GM08714 (cell line): ENCODE measurements at regions not wholly inside any gene's neighbourhood (a gene's known extent, or its start where the extent isn't known, plus 50 kb on each side); places are given as distances from the start of the nearest gene placed in this dataset.

Experiments
- H3K4me3 ChIP-seq: fragments of 200-500 bp; sonication (Bioruptor generic); 2 replicates; pipeline ENCODE4 v1.5.1; 2014; ENCODE audit warnings: mild to moderate bottlenecking, low read length, inconsistent platforms
- ZNF274 ChIP-seq: IDR thresholded peaks from 2 replicates; pipeline ENCODE4 v1.6.1; 2012; ENCODE audit warnings: mild to moderate bottlenecking, low read depth, low read length

DNA sequence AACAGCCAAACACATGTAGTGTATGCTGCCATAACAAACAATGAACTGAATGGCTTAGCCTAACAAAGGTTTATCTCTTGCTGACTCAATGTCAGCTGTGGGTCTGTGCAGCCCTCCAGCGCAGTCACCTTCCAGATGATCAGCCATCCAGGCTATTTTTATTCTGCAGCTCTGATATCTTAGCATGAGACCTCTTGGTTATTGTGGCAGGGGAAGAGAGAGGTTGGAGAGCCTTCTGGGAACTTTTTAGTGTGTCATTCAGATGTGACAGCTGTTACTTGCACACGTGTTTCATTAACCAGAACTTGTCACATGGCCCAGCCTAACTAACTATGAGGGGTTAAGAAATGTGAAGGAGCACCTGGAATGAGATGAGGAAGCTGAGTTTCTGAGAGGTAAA, 202.5 kb downstream of the DHX35 start:
- no peak for TF ChIP-seq ZNF274
- H3K4me3 ChIP-seq = no peak overlapping the region

DNA sequence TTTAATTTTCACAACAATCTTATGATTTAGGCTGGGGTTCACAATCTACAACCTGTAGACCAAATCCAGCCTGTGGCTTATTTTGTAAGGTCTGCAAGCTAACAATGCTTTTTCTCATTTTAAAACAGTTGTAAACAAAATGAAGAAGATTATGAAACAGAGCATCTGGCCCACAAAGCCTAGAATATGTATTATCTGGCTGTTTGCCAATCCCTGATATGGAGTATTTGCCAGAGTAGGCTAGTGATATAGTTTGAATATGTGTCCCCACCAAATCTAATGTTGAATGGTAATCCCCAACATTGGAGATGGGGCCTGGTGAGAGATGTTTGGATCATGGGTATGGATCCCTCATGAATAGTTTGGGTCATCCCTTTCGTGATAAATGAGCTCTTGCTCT, 201.8 kb downstream of the DHX35 start:
- H3K4me3 ChIP-seq = no peak overlapping the region
- TF ChIP-seq ZNF274 = no peak

DNA sequence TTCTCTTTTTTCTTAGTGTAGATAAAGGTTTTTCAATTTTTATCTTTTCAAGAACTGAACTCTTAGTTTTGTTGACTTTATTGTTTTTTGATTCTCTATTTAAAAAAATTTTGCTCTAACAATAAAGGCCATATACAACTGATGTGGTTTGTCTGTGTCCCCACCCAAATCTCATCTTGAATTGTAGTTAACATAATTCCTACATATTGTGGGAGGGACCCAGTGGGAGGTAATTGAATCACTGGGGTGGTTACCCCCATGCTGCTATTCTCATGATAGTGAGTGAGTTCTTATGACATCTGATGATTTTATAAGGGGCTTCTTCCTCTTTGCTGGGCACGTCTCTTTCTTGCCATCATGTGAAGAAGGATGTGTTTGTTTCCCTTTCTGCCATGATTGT, 199.8 kb downstream of the DHX35 start:
- H3K4me3 ChIP-seq = no peak overlapping the region
- no peak for TF ChIP-seq ZNF274

DNA sequence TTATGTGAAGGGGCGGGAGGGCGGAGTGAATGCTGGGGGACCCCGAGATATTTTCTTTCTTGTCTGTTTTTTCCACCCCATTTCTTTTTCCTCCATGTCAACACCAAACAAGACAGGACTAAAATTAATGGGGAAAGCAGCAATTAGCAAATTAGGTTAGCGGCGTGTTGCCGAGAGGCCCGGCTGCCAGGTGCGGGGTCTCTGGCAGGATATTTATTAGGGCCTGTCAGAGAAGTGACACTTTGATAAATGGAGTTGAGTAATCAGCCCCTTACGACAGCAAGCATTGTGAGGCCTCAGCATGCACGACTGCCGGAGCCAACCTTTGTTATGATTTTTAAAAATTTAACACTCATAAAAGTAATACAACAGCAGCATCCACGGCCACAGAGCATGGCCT, 193.8 kb downstream of the DHX35 start:
- TF ChIP-seq ZNF274 = no peak
- no peak overlapping the region for H3K4me3 ChIP-seq

DNA sequence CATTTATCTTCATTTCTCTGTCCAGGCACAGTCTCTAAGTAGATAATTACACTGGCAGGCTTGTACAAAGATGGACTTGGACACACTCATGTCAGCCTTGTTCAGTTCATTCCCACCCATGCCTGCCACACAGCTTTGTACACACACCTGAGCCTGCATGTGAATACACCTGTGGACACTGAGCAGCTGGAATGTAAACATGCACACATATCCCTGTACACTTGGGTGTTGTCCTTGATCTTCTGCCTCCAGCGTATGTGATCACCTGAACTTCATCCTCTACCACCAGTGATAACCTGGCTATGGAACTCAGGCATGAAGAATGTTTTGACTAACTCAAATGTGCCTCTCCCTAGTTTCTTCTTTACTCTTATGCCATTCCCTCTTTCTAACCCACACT, 190.6 kb downstream of the DHX35 start:
- H3K4me3 ChIP-seq = no peak overlapping the region
- TF ChIP-seq ZNF274 = no peak

DNA sequence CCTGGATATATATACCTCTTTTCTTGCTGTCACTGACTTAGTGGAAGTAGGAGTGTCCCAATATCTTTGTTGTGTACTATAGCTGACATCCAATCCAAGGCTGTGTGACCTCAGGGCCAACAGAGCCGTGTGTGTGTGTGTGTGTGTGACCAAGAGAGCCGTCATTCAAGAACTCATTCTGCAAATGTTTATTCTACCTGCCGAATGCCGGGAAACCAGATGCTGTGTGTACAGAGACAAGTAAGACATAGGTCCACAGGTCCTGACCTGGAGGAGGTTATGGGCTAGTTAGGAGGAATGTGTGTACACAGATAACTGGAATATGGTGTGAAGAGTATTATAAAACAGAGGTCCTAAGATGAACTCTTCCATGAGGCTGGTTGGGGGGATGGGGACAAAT, 190.0 kb downstream of the DHX35 start:
- TF ChIP-seq ZNF274 = no peak
- H3K4me3 ChIP-seq = no peak overlapping the region

DNA sequence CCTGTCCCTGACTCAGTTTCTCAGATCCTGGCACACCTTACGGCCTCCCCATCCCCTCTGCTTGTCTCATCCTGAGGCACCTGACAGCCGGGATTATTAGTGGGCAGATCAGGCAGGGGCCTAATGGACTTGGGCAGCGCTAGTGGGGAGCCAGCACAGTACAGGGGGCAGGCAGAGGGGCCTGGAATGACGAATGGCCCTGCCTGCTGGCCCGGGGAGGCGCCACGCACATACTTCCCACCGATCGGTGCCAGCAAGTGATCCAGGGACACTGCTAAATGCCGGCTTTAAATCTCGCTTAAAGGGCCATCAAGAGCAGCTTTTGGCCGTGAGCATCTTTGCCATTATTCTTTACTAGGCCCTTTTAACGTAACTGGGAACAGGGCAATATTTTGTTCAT, 188.4 kb downstream of the DHX35 start:
- TF ChIP-seq ZNF274 = no peak
- H3K4me3 ChIP-seq = no peak overlapping the region

DNA sequence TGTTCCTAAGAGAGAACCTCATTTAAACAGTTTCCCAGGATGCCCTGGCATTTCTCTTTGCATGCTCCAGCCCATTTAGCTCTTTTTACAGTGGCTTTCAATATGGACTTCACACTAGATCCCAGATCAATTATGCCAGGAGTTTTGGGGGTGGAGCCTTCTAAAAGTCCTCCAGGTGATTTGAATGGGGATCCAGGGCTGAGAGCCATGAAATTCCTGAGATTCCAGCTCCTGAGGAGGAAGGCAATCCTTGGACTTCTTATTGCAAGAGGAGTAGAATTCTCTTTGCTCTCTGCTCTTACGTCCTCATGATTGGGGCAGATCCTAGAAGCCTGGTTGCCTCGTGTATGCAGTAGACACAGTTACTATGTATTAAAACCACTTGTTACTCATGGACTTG, 184.2 kb downstream of the DHX35 start:
- H3K4me3 ChIP-seq = no peak overlapping the region
- no peak for TF ChIP-seq ZNF274

DNA sequence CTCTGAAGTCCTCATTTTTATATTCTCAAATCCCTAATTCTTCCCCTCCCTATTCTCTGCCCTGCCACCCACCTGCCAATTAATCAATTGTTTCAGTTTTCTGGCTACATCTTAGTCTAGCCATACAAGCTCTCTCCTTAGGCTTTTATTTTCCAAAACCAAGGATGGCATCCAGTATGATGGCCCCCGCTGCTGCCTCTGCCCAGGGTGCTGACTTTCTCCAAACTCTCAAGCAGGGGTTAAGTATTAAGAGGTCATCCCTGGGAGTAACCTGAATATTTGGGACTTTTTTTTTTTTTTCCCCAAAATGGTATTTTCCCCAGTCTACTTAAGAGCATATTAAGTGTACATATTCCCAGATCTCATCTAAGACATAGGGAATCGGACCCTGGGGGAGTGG, 183.8 kb downstream of the DHX35 start:
- no peak for TF ChIP-seq ZNF274
- no peak overlapping the region for H3K4me3 ChIP-seq

DNA sequence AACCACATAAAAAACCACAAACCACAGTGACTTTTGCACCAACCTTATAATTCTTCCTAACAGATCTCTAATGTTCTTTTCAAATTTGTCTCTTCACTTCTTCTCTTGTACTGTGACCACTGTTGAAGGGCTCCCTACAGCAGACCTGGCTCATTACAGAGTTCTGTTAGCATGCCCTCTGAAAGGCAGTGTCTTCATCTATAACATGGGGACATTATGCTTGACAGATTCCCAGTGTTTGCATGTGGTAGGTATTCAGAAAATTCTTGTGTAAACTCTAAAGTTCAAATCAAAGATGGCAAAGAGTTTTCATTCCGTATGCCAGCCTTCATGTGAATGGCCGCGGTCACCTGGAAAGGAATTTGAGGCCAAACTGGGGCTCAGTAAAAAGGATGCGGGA, 182.6 kb downstream of the DHX35 start:
- H3K4me3 ChIP-seq = no peak overlapping the region
- no peak for TF ChIP-seq ZNF274

DNA sequence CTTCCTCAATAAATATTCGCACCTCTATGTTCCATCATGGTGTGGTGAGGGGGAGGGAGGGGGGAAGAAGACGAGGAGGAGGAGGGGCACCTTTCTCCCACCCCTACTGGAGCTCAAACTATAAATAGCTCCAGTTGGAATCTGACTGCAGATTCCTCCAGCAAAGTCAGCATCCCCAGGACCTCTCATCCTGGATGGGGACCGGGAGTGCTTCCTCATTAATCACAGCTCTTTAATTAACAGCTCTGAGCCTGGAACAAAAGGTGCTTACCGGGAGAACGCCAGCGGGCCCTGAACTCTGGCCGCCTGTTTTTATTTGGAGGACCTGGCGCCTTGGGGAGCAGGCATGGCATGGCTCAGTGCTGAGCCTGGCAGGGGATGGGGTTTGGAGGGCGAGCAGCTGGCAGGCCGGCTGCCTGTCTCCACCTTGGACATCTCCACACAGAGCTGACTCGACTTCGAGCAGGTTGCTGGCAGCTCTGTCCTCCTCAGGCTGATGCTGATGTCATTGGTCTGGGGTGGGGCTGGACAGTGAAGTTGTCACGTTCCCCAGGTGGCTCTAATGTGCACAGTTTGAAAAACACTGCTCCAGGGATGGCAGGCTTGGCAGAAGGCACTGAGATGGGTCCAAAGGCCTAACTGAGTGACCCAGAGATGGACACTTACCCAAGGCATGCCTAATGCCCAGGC, 180.4 kb downstream of the DHX35 start:
- H3K4me3 ChIP-seq = no peak overlapping the region
- no peak for TF ChIP-seq ZNF274

DNA sequence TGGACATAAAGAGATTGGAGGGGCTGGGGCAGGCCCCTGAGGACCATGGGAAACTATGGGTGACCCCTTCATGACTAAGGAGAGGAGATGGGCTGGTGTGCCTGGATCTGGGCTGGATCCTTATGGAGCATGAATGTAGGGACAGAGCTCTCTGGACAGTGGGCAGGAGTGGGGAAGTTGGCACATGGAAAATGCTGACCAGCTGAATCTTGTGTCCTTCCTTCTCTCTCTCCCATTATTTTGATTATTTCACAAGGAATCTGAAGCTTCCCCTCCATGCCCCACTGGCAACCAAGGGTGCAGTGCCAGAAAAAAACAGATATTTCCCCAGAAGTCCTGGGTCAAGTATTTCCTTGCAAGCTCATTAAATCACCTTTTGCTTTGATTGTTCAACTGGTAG, 175.2 kb downstream of the DHX35 start:
- no peak for TF ChIP-seq ZNF274
- no peak overlapping the region for H3K4me3 ChIP-seq

DNA sequence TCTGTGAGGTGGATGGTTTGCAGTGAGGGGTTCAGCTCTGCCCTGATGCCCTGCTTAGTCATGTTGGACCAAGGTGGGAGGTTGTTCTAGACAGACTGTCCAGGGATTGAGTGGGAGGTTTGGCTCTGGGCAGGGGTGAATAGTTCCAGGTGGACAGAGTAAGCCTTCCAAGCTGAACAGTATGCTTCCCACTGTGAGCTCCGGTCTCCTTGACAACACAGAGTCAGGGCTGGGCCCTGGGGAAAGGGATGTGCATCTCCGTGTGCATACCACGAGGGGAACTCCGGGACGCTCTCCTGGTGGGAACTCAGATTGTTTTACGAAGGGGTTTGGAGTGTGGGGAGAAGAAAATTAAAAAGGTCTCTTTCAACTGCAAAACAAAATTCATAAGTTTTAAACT, 174.7 kb downstream of the DHX35 start:
- TF ChIP-seq ZNF274 = no peak

DNA sequence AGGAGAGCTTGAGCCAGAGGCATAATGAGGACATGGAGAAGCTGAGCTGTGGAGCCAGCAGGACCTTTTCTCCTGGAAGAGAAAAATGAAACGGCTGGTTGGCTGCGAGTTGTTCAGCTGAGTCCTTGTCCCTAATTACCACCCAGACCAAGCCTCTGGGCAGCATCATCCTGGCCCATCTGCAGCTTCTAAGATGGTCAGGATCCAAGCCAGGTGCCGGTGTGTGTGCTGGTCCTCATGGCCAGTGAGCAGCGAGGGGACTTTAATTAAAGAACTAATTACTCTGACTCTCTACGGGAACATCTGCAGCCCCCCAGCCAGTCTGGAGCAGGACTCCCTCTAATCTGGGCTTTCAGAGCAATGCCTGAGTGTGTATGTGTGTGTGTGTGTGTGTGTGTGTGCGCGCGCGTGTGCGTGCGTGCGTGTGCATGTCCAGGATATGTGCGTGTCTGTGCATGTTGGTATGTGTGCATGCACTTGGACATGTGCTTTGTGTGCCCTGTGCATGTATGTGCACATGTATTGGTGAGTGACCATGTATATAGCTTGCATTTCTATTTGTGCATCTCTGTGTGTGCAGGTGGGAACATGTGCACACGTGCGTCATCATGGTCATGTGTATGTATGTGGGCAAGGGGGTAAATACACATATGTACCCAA, 173.9 kb downstream of the DHX35 start:
- H3K4me3 ChIP-seq = no peak overlapping the region
- TF ChIP-seq ZNF274 = no peak

More for the DNA sequence above, 174.7 kb downstream of the DHX35 start:
- H3K4me3 ChIP-seq = no peak overlapping the region

DNA sequence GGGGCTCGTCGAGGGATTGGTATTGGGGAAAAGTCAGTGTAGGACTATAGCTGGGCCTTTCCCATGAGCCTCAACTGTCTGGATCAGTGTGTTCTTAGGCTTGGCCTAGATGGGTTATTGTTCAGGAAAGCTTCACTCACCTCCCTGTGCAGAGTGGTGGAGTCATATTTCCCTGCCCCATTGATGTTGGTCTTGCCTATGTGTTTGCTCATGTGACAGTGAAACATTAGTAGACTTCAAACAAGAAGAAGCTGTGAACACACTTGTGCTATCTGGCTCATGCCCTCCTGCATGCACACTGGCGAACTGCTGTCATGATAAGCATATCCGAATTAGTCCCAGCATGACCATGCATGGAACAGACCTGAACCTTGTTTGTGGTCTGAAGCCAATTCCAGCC, 171.1 kb downstream of the DHX35 start:
- no peak overlapping the region for H3K4me3 ChIP-seq
- TF ChIP-seq ZNF274 = no peak

DNA sequence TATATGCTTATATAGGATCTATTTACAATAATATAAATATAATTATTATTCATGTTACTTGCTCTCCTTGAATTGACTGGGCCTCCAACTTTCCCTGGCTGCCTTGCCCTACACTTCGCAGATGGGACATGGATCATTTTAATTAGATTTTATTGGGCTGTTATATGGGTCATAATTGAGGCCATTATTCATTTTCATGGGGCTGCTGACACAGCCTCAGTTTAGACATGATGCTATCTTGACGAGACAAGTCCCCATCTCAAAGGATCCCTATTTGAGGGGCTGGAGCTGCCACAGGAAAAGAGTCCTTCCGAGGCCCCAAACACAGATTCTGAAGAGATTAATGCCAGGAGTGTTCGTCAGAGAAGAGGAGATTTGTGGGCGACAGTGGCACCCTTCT, 170.4 kb downstream of the DHX35 start:
- no peak for TF ChIP-seq ZNF274
- no peak overlapping the region for H3K4me3 ChIP-seq
